GM23248 (cell line): ENCODE measurements at regions not wholly inside any gene's neighbourhood (a gene's known extent, or its start where the extent isn't known, plus 50 kb on each side); places are given as distances from the start of the nearest gene placed in this dataset.

Experiments used
- DNase-seq: peaks from one replicate; pipeline ENCODE4 v3.0.0-alpha.2; 2015
- H2AFZ ChIP-seq: fragments of 200-600 bp; sonication (generic); 2 replicates; pipeline ENCODE4 v1.6.1; 2016; ENCODE audit warnings: antibody characterized with exemption
- H3F3A ChIP-seq: fragments of 200-600 bp; sonication (generic); 2 replicates; pipeline ENCODE4 v1.6.1; 2016; ENCODE audit warnings: mild to moderate bottlenecking, antibody characterized with exemption, mixed run types; ENCODE audit not compliant: insufficient read depth
- H3K27ac ChIP-seq: fragments of 200-600 bp; sonication (generic); 2 replicates; pipeline ENCODE4 v1.5.1; 2016; ENCODE audit warnings: mild to moderate bottlenecking
- H3K27me3 ChIP-seq: fragments of 200-600 bp; sonication (generic); replicated peaks from 2 replicates; pipeline ENCODE4 v1.6.1; 2016; ENCODE audit warnings: mild to moderate bottlenecking; ENCODE audit not compliant: insufficient read depth
- H3K36me3 ChIP-seq: fragments of 200-600 bp; sonication (generic); 2 replicates; pipeline ENCODE4 v1.6.1; 2016; ENCODE audit warnings: low read depth, mild to moderate bottlenecking
- H3K4me1 ChIP-seq: fragments of 200-600 bp; sonication (generic); 2 replicates; pipeline ENCODE4 v1.6.1; 2016; ENCODE audit warnings: mild to moderate bottlenecking; ENCODE audit not compliant: insufficient read depth
- H3K4me2 ChIP-seq: fragments of 200-600 bp; sonication (generic); one replicate; pipeline ENCODE4 v1.6.1; 2016; ENCODE audit warnings: mild to moderate bottlenecking; ENCODE audit not compliant: unreplicated experiment
- H3K4me3 ChIP-seq: fragments of 200-600 bp; sonication (generic); 2 replicates; pipeline ENCODE4 v1.5.1; 2016; ENCODE audit warnings: mild to moderate bottlenecking
- H3K79me2 ChIP-seq: fragments of 200-600 bp; sonication (generic); 2 replicates; pipeline ENCODE4 v1.6.1; 2016; ENCODE audit warnings: mild to moderate bottlenecking; ENCODE audit not compliant: insufficient read depth
- H3K9ac ChIP-seq: fragments of 200-600 bp; sonication (generic); 2 replicates; pipeline ENCODE4 v1.6.1; 2016; ENCODE audit warnings: mild to moderate bottlenecking
- H3K9me2 ChIP-seq: fragments of 200-600 bp; sonication (generic); 2 replicates; pipeline ENCODE4 v1.6.1; 2016; ENCODE audit warnings: mixed run types, mild to moderate bottlenecking, moderate library complexity; ENCODE audit not compliant: insufficient read depth
- H3K9me3 ChIP-seq: fragments of 200-600 bp; sonication (generic); one replicate; pipeline ENCODE4 v1.6.1; 2017; ENCODE audit warnings: low read depth
- H4K20me1 ChIP-seq: fragments of 200-600 bp; sonication (generic); 2 replicates; pipeline ENCODE4 v1.6.0; 2016; ENCODE audit not compliant: insufficient read depth
- EZH2 ChIP-seq: fragments of 200-600 bp; sonication (generic); IDR thresholded peaks from 2 replicates; pipeline ENCODE4 v1.6.1; 2018; ENCODE audit warnings: antibody characterized with exemption, mild to moderate bottlenecking; ENCODE audit not compliant: insufficient read depth, poor library complexity, severe bottlenecking
- EZH2phosphoT487 ChIP-seq: fragments of 200-600 bp; sonication (generic); IDR thresholded peaks from 2 replicates; pipeline ENCODE4 v1.6.1; 2018; ENCODE audit warnings: antibody characterized with exemption, moderate library complexity, mild to moderate bottlenecking, low read depth; ENCODE audit not compliant: insufficient read depth
- WGBS, 2 experiments: methylation state at CpG; one replicate each; pipeline ENCODE4 v1.1.6; 2015 to 2017; ENCODE audit warnings: low lambda C conversion rate in 2 of 2, low coverage in 1 of 2; ENCODE audit errors: missing lambda C conversion rate in 2 of 2; 5-methylcytosine and 5-hydroxymethylcytosine counted together
- in situ Hi-C: fragments of 300-500 bp; cut with MboI; formaldehyde crosslinking; loops from 2 replicates; pipeline ENCODE4 v1.15.0; 2020

DNA sequence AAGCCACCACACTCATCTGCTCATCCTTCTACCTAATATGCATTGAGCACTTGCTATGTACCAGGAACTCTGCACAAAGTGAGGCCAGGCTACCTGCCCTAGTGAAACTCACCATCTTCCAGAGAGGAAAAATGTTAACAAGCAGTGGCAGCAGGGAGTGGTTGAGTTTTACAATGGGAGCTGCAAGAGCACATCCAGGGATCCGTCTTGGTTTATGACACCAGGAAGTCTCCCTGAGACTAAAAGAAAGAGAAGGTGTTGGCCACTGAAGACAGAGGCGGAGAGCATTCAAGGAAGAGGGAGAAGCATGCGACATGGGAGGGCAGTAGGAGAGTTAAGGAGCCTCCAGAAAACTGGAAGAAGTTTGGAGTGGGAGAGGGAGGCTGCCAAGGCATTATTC lies 178.1 kb upstream of the CPEB2 start:
- DNase-seq: no peak
- Histone ChIP-seq H3K79me2 (no peaks in the 10 kb centered on the region), H3K27ac (no peak overlapping the region), H3K9me3 (no peaks in the 10 kb centered on the region), H3K27me3 (no peaks in the 10 kb centered on the region), H3K9me2 (no peaks in the 10 kb centered on the region), H3K4me1 (no peaks in the 10 kb centered on the region), H3K9ac (no peak overlapping the region), H2AFZ (no peak overlapping the region), H4K20me1 (no peaks in the 10 kb centered on the region), H3F3A (no peaks in the 10 kb centered on the region), H3K36me3 (no peaks in the 10 kb centered on the region), H3K4me3 (no peak overlapping the region), H3K4me2 (no peak overlapping the region)
- WGBS, 2 experiments: 36 to 45% methylated on average over 3 of the region's 3 CpGs
- no peak for TF ChIP-seq EZH2
- TF ChIP-seq EZH2phosphoT487: no peak
- in situ Hi-C loops: no loop called here

DNA sequence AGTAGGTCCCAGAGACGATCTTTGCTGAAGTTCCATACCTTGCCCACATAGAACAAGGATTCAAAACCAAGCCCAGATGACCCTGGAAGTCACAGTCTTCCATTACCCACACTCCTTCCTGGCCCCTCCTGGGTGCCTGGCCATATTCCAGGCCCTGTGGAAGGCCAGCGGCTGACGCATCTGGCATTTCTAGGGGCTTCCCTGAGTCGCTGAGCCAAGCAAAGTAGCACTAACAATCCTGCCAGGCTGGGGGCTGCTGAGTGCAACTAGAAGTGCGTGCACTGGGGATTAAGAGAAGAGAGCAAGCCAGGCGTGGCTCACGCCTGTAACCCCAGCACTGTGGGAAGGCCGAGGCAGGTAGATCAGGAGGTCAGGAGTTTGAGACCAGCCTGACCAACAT lies 175.2 kb upstream of the CPEB2 start:
- Histone ChIP-seq H3K9ac (no peak overlapping the region), H3K27me3 (no peaks in the 10 kb centered on the region; the same call in 1 of the 2 replicates), H3K36me3 (no peaks in the 10 kb centered on the region), H3K4me3 (no peak overlapping the region), H2AFZ (no peak overlapping the region), H4K20me1 (no peaks in the 10 kb centered on the region), H3K9me2 (no peaks in the 10 kb centered on the region), H3K79me2 (no peaks in the 10 kb centered on the region), H3K27ac (no peak overlapping the region), H3K4me1 (no peaks in the 10 kb centered on the region), H3K4me2 (no peak overlapping the region), H3K9me3 (no peaks in the 10 kb centered on the region), H3F3A (no peaks in the 10 kb centered on the region)
- TF ChIP-seq EZH2 (no peak), EZH2phosphoT487 (no peak)
- 25 to 34% methylated on average over 7 to 8 of the region's 8 CpGs for WGBS, 2 experiments
- peak; percentile 13 for DNase-seq
- in situ Hi-C loops: no loop called here

DNA sequence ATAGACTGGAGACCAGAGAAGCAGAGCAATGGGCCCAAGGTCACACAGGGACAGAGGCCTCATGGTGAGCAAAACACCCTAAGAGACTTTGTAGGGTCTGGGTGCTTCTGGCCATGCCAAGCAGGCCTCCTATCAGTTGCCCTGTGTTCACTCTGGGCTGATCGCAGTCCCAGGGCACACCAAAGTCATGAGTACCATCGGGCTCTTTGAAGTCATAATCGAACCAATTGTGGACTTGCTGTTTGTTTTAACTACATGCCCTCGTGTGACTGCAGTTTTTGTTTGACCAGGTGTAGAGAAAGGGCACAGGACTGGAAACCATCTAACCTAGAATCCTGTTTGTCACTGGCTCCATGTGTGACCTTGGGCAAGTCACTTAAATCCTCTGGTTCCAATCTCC lies 172.5 kb upstream of the CPEB2 start:
- no peaks in the 10 kb centered on the region for H3F3A ChIP-seq
- no peaks in the 10 kb centered on the region for H4K20me1 ChIP-seq
- H3K4me1 ChIP-seq: no peaks in the 10 kb centered on the region
- H3K9ac ChIP-seq: no peak overlapping the region
- no peak overlapping the region for H3K4me2 ChIP-seq
- H3K27me3 ChIP-seq: no peaks in the 10 kb centered on the region; the same call in 1 of the 2 replicates
- H3K4me3 ChIP-seq: no peak overlapping the region
- WGBS, 2 experiments: 59 to 75% methylated on average over 4 of the region's 4 CpGs
- no peak for DNase-seq
- H3K79me2 ChIP-seq: no peaks in the 10 kb centered on the region
- in situ Hi-C loops: no loop called here
- no peak overlapping the region for H2AFZ ChIP-seq
- no peaks in the 10 kb centered on the region for H3K9me2 ChIP-seq
- H3K9me3 ChIP-seq: no peaks in the 10 kb centered on the region
- H3K27ac ChIP-seq: no peak overlapping the region
- no peaks in the 10 kb centered on the region for H3K36me3 ChIP-seq
- no peak for TF ChIP-seq EZH2
- no peak for TF ChIP-seq EZH2phosphoT487

DNA sequence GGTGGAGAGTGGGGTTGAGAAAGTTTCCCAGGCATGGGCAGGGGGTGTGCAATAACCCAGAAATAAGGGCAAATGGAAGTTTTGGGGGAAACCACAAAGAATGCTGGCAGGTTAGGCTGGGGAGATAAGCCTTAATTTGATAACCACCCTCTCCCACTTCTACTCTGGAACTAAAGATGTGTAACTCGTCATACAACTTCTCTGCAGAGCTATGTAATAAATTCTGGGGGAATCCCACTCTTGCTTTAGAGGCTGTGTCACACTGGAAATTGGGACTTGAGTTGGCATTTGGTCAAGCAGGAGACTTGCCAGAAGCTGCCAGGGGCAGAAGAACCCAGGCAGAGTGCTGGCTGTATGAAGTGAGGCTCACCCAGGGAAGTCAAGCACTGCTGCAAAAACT lies 170.9 kb upstream of the CPEB2 start:
- TF ChIP-seq EZH2phosphoT487 (no peak), EZH2 (no peak)
- H4K20me1 ChIP-seq: no peaks in the 10 kb centered on the region
- in situ Hi-C loops: no loop called here
- no peaks in the 10 kb centered on the region; the same call in 1 of the 2 replicates for H3K27me3 ChIP-seq
- 6 to 11% methylated on average over 1 of the region's 1 CpG for WGBS, 2 experiments
- H3K4me3 ChIP-seq: no peak overlapping the region
- no peaks in the 10 kb centered on the region for H3K79me2 ChIP-seq
- no peaks in the 10 kb centered on the region for H3F3A ChIP-seq
- no peaks in the 10 kb centered on the region for H3K36me3 ChIP-seq
- no peaks in the 10 kb centered on the region for H3K9me3 ChIP-seq
- H3K9me2 ChIP-seq: no peaks in the 10 kb centered on the region
- no peak overlapping the region for H2AFZ ChIP-seq
- H3K4me2 ChIP-seq: no peak overlapping the region
- DNase-seq: no peak
- no peak overlapping the region for H3K9ac ChIP-seq
- no peak overlapping the region for H3K27ac ChIP-seq
- no peaks in the 10 kb centered on the region for H3K4me1 ChIP-seq

DNA sequence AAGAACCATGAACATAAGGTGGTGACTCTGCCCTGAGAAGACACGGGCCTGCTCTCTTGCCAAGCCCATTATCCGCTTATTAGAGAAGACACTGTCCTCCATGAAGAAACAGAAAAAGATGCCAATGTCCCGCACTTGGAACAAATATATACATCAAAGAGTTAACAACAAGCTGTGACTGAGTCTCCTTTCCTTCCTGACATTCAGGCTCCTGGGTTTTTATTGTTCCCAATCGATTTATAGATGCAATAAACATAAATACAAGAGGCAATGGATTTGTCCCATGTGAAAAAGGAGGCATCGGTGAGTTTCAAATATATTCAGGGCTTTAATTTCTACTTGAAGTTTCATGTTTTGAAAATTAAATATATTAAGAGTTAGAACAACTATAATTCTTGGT lies 169.2 kb upstream of the CPEB2 start:
- no peaks in the 10 kb centered on the region for H4K20me1 ChIP-seq
- WGBS, 2 experiments: 55 to 61% methylated on average over 5 of the region's 5 CpGs
- H3K9me2 ChIP-seq: no peaks in the 10 kb centered on the region
- in situ Hi-C loops: no loop called here
- TF ChIP-seq EZH2: no peak
- no peak for TF ChIP-seq EZH2phosphoT487
- no peak for DNase-seq
- H3K36me3 ChIP-seq: no peaks in the 10 kb centered on the region
- no peak overlapping the region for H3K4me3 ChIP-seq
- H3K4me2 ChIP-seq: no peak overlapping the region
- no peaks in the 10 kb centered on the region for H3K79me2 ChIP-seq
- H3K27me3 ChIP-seq: no peaks in the 10 kb centered on the region; the same call in 1 of the 2 replicates
- no peak overlapping the region for H3K27ac ChIP-seq
- no peaks in the 10 kb centered on the region for H3K9me3 ChIP-seq
- H3K9ac ChIP-seq: no peak overlapping the region
- no peaks in the 10 kb centered on the region for H3F3A ChIP-seq
- H3K4me1 ChIP-seq: no peaks in the 10 kb centered on the region
- no peak overlapping the region for H2AFZ ChIP-seq
